B cell (primary cell): ENCODE measurements at regions not wholly inside any gene's neighbourhood (a gene's known extent, or its start where the extent isn't known, plus 50 kb on each side); places are given as distances from the start of the nearest gene placed in this dataset.

ENCODE experiments used
- ATAC-seq: fragments of 200-7000 bp; cut with Tn5 transposase; one replicate; pipeline ENCODE4 v1.10.0; 2021; ENCODE audit warnings: low read depth, mild to moderate bottlenecking, moderate number of reproducible peaks, moderate library complexity
- CTCF ChIA-PET: fragments of 350-600 bp; sonication (Branson Sonifier 250); formaldehyde crosslinking; loops from one replicate; lab custom pipeline; 2021; ENCODE audit warnings: antibody characterized with exemption, inconsistent platforms; lab: Charles Lee
- POLR2A ChIA-PET: fragments of 350-600 bp; sonication (Branson Sonifier 250); formaldehyde crosslinking; loops from one replicate; lab custom pipeline; 2021; ENCODE audit warnings: antibody characterized with exemption; lab: Charles Lee
- DNase-seq: peaks from one replicate; pipeline ENCODE4 v3.0.0; 2013
- H2AFZ ChIP-seq: 2 replicates; pipeline ENCODE4 v1.6.1; 2012; ENCODE audit warnings: mild to moderate bottlenecking, low read depth, low read length; ENCODE audit not compliant: insufficient read depth, poor library complexity, severe bottlenecking
- H3K27ac ChIP-seq, 2 donors: 1 replicate in 1 of 2; 2 replicates in 1 of 2; pipeline ENCODE4 v1.5.1; 2012 to 2013; ENCODE audit warnings: low read length in 2 of 2, mild to moderate bottlenecking in 2 of 2, moderate library complexity in 1 of 2
- H3K27me3 ChIP-seq, 4 experiments: fragments of 200-600 bp in 1 of 4; sonication (generic) in 1 of 4; replicated peaks in 1 of 4; 1 replicate in 2 of 4; 2 replicates in 2 of 4; pipeline versions ENCODE4 v1.6.1 to v1.7.0; 2013 to 2016; ENCODE audit warnings: low read length in 3 of 4, mild to moderate bottlenecking in 2 of 4, mixed read lengths in 1 of 4, moderate library complexity in 1 of 4; ENCODE audit not compliant: insufficient read depth in 4 of 4, control insufficient read depth in 3 of 4; ENCODE audit errors: control extremely low read depth in 1 of 4
- H3K36me3 ChIP-seq, 2 experiments: replicated peaks in 1 of 2; 1 replicate in 1 of 2; 2 replicates in 1 of 2; pipeline versions ENCODE4 v1.6.1 to v1.7.1; 2013; ENCODE audit warnings: low read length in 1 of 2; ENCODE audit not compliant: insufficient read depth in 2 of 2, control insufficient read depth in 1 of 2; ENCODE audit errors: control extremely low read depth in 1 of 2, extremely low read depth in 1 of 2
- H3K4me1 ChIP-seq, 2 donors: fragments of 200-600 bp in 1 of 2; sonication (generic) in 1 of 2; 1 replicate in 1 of 2; 2 replicates in 1 of 2; pipeline versions ENCODE4 v1.5.1 to v1.6.1; 2013 to 2017; ENCODE audit warnings: low read length in 2 of 2; ENCODE audit not compliant: control insufficient read depth in 2 of 2, insufficient read depth in 2 of 2
- H3K4me2 ChIP-seq: replicated peaks from 2 replicates; pipeline ENCODE3; 2012; ENCODE audit warnings: mild to moderate bottlenecking, low read depth, low read length; ENCODE audit not compliant: poor library complexity, severe bottlenecking
- H3K4me3 ChIP-seq, 5 experiments: fragments of 200-600 bp in 1 of 5; sonication (generic) in 1 of 5; 1 replicate in 3 of 5; 2 replicates in 2 of 5; pipeline versions ENCODE4 v1.5.1 to v1.7.0; 2011 to 2016; ENCODE audit warnings: low read length in 4 of 5, mild to moderate bottlenecking in 4 of 5, low read depth in 2 of 5, control low read depth in 1 of 5, moderate library complexity in 1 of 5; ENCODE audit not compliant: insufficient read depth in 1 of 5; ENCODE audit errors: control extremely low read depth in 1 of 5, extremely low read depth in 1 of 5
- H3K79me2 ChIP-seq: fragments of 200-600 bp; sonication (generic); one replicate; pipeline ENCODE4 v1.6.0; 2016; ENCODE audit warnings: low read length; ENCODE audit not compliant: control insufficient read depth, insufficient read depth
- H3K9ac ChIP-seq: fragments of 200-600 bp; sonication (generic); 2 replicates; pipeline ENCODE4 v1.6.1; 2017; ENCODE audit warnings: mild to moderate bottlenecking, low read length, moderate library complexity
- H3K9me3 ChIP-seq, 3 donors: one replicate each; pipeline versions ENCODE4 v1.6.1 to v1.7.1; 2013; ENCODE audit warnings: low read length in 2 of 3; ENCODE audit not compliant: control insufficient read depth in 2 of 3, insufficient read depth in 1 of 3; ENCODE audit errors: control extremely low read depth in 1 of 3
- H4K20me1 ChIP-seq: 2 replicates; pipeline ENCODE4 v1.6.0; 2012; ENCODE audit warnings: mild to moderate bottlenecking, low read length; ENCODE audit not compliant: insufficient read depth, control insufficient read depth, poor library complexity, severe bottlenecking
- H3K27ac Mint-ChIP-seq: one replicate; pipeline ENCODE4 v1.8.0; 2021; ENCODE audit warnings: mixed read lengths
- H3K27me3 Mint-ChIP-seq: one replicate; pipeline ENCODE4 v1.8.0; 2021; ENCODE audit warnings: mixed read lengths
- H3K4me1 Mint-ChIP-seq: one replicate; pipeline ENCODE4 v1.8.0; 2021; ENCODE audit warnings: mixed read lengths
- H3K4me3 Mint-ChIP-seq: one replicate; pipeline ENCODE4 v1.8.0; 2021; ENCODE audit warnings: mixed read lengths
- H3K9me3 Mint-ChIP-seq: one replicate; pipeline ENCODE4 v1.8.0; 2022; ENCODE audit warnings: mixed read lengths; ENCODE audit not compliant: insufficient read depth
- EZH2 ChIP-seq: IDR thresholded peaks from 2 replicates; pipeline ENCODE4 v1.6.1; 2012; ENCODE audit warnings: borderline replicate concordance, low read depth, mild to moderate bottlenecking, moderate library complexity, low read length; ENCODE audit not compliant: insufficient read depth, poor library complexity, severe bottlenecking
- WGBS: methylation state at CpG from one replicate; pipeline ENCODE4 v1.1.5; 2013; ENCODE audit warnings: missing lambda C conversion rate; ENCODE audit not compliant: insufficient coverage; 5-methylcytosine and 5-hydroxymethylcytosine counted together
- intact Hi-C: fragments of 100-400 bp; cut with micrococcal nuclease; formaldehyde crosslinking; loops from one replicate; pipeline ENCODE4 v1.10.0; 2022
- TF ChIP-seq, protein P1 (sequence below): fragments of 200-600 bp; IDR thresholded peaks from one replicate; pipeline ENCODE4 v1.8.0; 2022; ENCODE audit warnings: antibody characterized with exemption, mild to moderate bottlenecking

DNA sequence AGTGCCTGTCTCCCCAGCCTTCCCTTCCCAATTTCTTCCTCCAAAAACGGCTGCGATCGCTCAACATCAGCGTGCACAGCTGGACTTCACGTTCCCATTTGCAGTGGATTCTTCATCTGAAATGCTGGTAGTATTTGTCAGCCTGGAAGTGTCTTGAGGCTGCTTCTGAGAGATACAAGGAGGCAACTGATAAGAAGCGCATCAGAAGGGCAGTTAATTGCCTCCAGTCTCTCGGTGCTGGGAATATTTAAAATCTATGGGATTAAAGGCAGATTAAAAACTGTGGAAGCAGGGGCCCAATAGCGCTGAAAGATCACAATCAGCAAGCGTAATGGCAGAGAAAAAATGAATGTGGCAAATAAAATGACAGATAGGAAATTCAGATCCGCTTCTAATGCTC lies 450.0 kb downstream of the GATA3 start:
- no peak overlapping the region for H2AFZ ChIP-seq
- H3K4me1 ChIP-seq, result no peaks in the 10 kb centered on the region
- H3K9ac ChIP-seq, result no peak overlapping the region
- no peak overlapping the region for H3K4me2 ChIP-seq
- WGBS, result 80% methylated on average over 6 of the region's 10 CpGs
- H3K9me3 ChIP-seq, result no peaks in the 10 kb centered on the region
- H4K20me1 ChIP-seq, result no peaks in the 10 kb centered on the region
- intact Hi-C loops, result no loop called here
- DNase-seq (no peak), ATAC-seq (no peak)
- no peaks in the 10 kb centered on the region for H3K9me3 Mint-ChIP-seq
- no peak overlapping the region for H3K27ac Mint-ChIP-seq
- H3K27me3 Mint-ChIP-seq, result no peaks in the 10 kb centered on the region
- H3K36me3 ChIP-seq, result no peaks in the 10 kb centered on the region
- no peak overlapping the region for H3K4me3 Mint-ChIP-seq
- no peak overlapping the region for H3K4me3 ChIP-seq
- H3K4me1 Mint-ChIP-seq, result no peaks in the 10 kb centered on the region
- no peaks in the 10 kb centered on the region for H3K79me2 ChIP-seq
- CTCF ChIA-PET, result no interaction called here
- H3K27me3 ChIP-seq, result no peaks in the 10 kb centered on the region
- no peak overlapping the region for H3K27ac ChIP-seq
- POLR2A ChIA-PET, result no interaction called here
- TF ChIP-seq, protein P1, sequence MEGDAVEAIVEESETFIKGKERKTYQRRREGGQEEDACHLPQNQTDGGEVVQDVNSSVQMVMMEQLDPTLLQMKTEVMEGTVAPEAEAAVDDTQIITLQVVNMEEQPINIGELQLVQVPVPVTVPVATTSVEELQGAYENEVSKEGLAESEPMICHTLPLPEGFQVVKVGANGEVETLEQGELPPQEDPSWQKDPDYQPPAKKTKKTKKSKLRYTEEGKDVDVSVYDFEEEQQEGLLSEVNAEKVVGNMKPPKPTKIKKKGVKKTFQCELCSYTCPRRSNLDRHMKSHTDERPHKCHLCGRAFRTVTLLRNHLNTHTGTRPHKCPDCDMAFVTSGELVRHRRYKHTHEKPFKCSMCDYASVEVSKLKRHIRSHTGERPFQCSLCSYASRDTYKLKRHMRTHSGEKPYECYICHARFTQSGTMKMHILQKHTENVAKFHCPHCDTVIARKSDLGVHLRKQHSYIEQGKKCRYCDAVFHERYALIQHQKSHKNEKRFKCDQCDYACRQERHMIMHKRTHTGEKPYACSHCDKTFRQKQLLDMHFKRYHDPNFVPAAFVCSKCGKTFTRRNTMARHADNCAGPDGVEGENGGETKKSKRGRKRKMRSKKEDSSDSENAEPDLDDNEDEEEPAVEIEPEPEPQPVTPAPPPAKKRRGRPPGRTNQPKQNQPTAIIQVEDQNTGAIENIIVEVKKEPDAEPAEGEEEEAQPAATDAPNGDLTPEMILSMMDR, result no peak
- no peak for TF ChIP-seq EZH2

DNA sequence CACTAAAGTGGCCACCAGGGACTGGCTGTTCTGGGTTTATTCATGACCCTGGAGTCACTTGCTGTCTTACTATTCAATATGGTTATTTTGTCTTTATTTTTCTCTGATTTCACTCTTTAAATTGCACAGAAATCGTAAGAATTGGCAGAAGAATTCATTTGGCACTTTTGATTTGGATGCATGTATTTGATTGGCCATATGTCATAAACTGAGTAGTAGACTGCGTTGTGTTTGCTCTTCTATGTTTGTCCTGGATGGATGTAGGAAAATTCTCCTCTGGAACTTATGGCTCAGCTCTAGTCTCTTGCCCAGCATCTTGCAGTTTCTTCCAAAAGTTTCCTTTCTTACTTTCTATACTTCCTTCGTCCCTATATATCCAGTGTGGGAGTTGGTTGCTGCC lies 452.7 kb downstream of the GATA3 start:
- H3K27me3 Mint-ChIP-seq, result no peaks in the 10 kb centered on the region
- POLR2A ChIA-PET, result no interaction called here
- intact Hi-C loops, result no loop called here

More for the DNA sequence above, 452.7 kb downstream of the GATA3 start:
- CTCF ChIA-PET, result no interaction called here
- Histone ChIP-seq H3K27me3 (no peaks in the 10 kb centered on the region), H3K9me3 (no peaks in the 10 kb centered on the region), H2AFZ (no peak overlapping the region), H4K20me1 (no peaks in the 10 kb centered on the region), H3K36me3 (no peaks in the 10 kb centered on the region), H3K4me2 (no peak overlapping the region), H3K27ac (no peak overlapping the region), H3K9ac (no peak overlapping the region), H3K4me1 (no peaks in the 10 kb centered on the region), H3K79me2 (no peaks in the 10 kb centered on the region), H3K4me3 (no peak overlapping the region)
- Mint-ChIP-seq H3K9me3 (no peaks in the 10 kb centered on the region), H3K27ac (no peak overlapping the region), H3K4me3 (no peak overlapping the region), H3K4me1 (no peaks in the 10 kb centered on the region)
- no CpG with 5 or more reads among the region's 3 CpGs for WGBS
- TF ChIP-seq EZH2, result no peak
- TF ChIP-seq, protein P1, result no peak
- ATAC-seq, result no peak
- DNase-seq, result no peak
